Panc1 (cell line): ENCODE measurements at regions not wholly inside any gene's neighbourhood (a gene's known extent, or its start where the extent isn't known, plus 50 kb on each side); places are given as distances from the start of the nearest gene placed in this dataset.

ENCODE experiments used
- ATAC-seq: fragments of 200-7000 bp; cut with Tn5 transposase; 2 replicates; pipeline ENCODE4 v1.9.1; 2020; ENCODE audit warnings: mild to moderate bottlenecking, moderate library complexity
- BruUV-seq: library from RNA; stranded (reverse); fragments of 400-500 nt; replicated peaks from 2 replicates; lab custom pipeline; 2021; lab: Mats Ljungman, UMichigan
- CTCF ChIA-PET: fragments of 300-600 bp; sonication (Branson Sonifier 250); formaldehyde crosslinking; loops from one replicate; lab custom pipeline; 2022; ENCODE audit warnings: antibody characterized with exemption; lab: Charles Lee
- POLR2A ChIA-PET: fragments of 300-600 bp; sonication (Branson Sonifier 250); formaldehyde crosslinking; loops from one replicate; lab custom pipeline; 2022; ENCODE audit warnings: antibody characterized with exemption; lab: Charles Lee
- DNase-seq: peaks from one replicate; pipeline ENCODE4 v3.0.0-alpha.2; 2010; ENCODE audit warnings: low read depth, low spot score
- H3K27ac ChIP-seq: 2 replicates; pipeline ENCODE4 v1.5.1; 2011; ENCODE audit warnings: mild to moderate bottlenecking, low read length, inconsistent platforms
- H3K27me3 ChIP-seq: fragments of 200-500 bp; sonication (Bioruptor generic); 2 replicates; pipeline ENCODE4 v1.6.0; 2014; ENCODE audit warnings: low read length, inconsistent platforms; ENCODE audit not compliant: control insufficient read depth, insufficient read depth
- H3K36me3 ChIP-seq: fragments of 200-500 bp; sonication (Bioruptor generic); 2 replicates; pipeline ENCODE4 v1.5.1; 2014; ENCODE audit warnings: inconsistent platforms, mild to moderate bottlenecking, low read length, moderate library complexity; ENCODE audit not compliant: control insufficient read depth, insufficient read depth
- H3K4me1 ChIP-seq: 2 replicates; pipeline ENCODE4 v1.5.1; 2011; ENCODE audit warnings: inconsistent platforms, mild to moderate bottlenecking, low read length, moderate library complexity; ENCODE audit not compliant: control insufficient read depth, insufficient read depth
- H3K4me3 ChIP-seq, 2 experiments: 2 replicates each; pipeline ENCODE4 v1.5.1; 2011 to 2012; ENCODE audit warnings: low read depth in 2 of 2, low read length in 2 of 2, mild to moderate bottlenecking in 2 of 2, inconsistent platforms in 1 of 2, moderate library complexity in 1 of 2
- H3K9me3 ChIP-seq: fragments of 200-500 bp; sonication (Bioruptor generic); 2 replicates; pipeline ENCODE4 v1.5.1; 2014; ENCODE audit warnings: low read depth, mild to moderate bottlenecking, inconsistent platforms, low read length, moderate library complexity; ENCODE audit not compliant: control insufficient read depth, insufficient read depth
- POLR2AphosphoS5 ChIP-seq: IDR thresholded peaks from 2 replicates; pipeline ENCODE4 v1.6.1; 2012; ENCODE audit warnings: mild to moderate bottlenecking, low read depth, low read length, moderate library complexity
- SIN3A ChIP-seq: IDR thresholded peaks from 2 replicates; pipeline ENCODE4 v1.6.1; 2012; ENCODE audit warnings: low read depth, mild to moderate bottlenecking, low read length, moderate library complexity, borderline replicate concordance; ENCODE audit not compliant: insufficient read depth
- TCF7L2 ChIP-seq: IDR thresholded peaks from 2 replicates; pipeline ENCODE4 v1.6.1; 2011; ENCODE audit warnings: mild to moderate bottlenecking, low read depth, low read length, inconsistent platforms
- in situ Hi-C: cut with HindIII; loops from 2 replicates; pipeline ENCODE4 v1.10.0; 2016; ENCODE audit warnings: low sequenced_read_pairs, low pct_unique_long_range_greater_than_20kb
- intact Hi-C: fragments of 100-400 bp; cut with micrococcal nuclease; formaldehyde crosslinking; loops from one replicate; pipeline ENCODE4 v1.10.0; 2022; ENCODE audit not compliant: unreplicated experiment
- TF ChIP-seq, protein P1 (sequence below), 2 experiments: IDR thresholded peaks; 2 replicates each; pipeline ENCODE4 v1.6.1; 2011 to 2012; ENCODE audit warnings: low read depth in 2 of 2, control low read depth in 1 of 2, low read length in 1 of 2, mild to moderate bottlenecking in 1 of 2, moderate library complexity in 1 of 2; ENCODE audit not compliant: insufficient read depth in 1 of 2
- TF ChIP-seq, protein P2 (sequence below): fragments of 450-650 bp; IDR thresholded peaks from 2 replicates; pipeline ENCODE4 v1.5.1; 2017; ENCODE audit warnings: mild to moderate bottlenecking

- Histone ChIP-seq H3K27me3 (no peaks in the 10 kb centered on the region), H3K4me3 (no peak overlapping the region), H3K36me3 (no peaks in the 10 kb centered on the region), H3K9me3 (no peaks in the 10 kb centered on the region), H3K27ac (no peak overlapping the region), H3K4me1 (no peaks in the 10 kb centered on the region)
- no TSS peak for BruUV-seq
- ChIA-PET CTCF (no interaction called here), POLR2A (interaction anchor here (0.9 kb wide), 1 partner anchor 38 kb away, joined by 3 read pairs; no protein-coding TSS in a partner anchor)
- TF ChIP-seq, protein P1, sequence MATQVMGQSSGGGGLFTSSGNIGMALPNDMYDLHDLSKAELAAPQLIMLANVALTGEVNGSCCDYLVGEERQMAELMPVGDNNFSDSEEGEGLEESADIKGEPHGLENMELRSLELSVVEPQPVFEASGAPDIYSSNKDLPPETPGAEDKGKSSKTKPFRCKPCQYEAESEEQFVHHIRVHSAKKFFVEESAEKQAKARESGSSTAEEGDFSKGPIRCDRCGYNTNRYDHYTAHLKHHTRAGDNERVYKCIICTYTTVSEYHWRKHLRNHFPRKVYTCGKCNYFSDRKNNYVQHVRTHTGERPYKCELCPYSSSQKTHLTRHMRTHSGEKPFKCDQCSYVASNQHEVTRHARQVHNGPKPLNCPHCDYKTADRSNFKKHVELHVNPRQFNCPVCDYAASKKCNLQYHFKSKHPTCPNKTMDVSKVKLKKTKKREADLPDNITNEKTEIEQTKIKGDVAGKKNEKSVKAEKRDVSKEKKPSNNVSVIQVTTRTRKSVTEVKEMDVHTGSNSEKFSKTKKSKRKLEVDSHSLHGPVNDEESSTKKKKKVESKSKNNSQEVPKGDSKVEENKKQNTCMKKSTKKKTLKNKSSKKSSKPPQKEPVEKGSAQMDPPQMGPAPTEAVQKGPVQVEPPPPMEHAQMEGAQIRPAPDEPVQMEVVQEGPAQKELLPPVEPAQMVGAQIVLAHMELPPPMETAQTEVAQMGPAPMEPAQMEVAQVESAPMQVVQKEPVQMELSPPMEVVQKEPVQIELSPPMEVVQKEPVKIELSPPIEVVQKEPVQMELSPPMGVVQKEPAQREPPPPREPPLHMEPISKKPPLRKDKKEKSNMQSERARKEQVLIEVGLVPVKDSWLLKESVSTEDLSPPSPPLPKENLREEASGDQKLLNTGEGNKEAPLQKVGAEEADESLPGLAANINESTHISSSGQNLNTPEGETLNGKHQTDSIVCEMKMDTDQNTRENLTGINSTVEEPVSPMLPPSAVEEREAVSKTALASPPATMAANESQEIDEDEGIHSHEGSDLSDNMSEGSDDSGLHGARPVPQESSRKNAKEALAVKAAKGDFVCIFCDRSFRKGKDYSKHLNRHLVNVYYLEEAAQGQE (IDR thresholded peaks at IDR 0.05; ENCODE audit: insufficient read depth in 1 of 2, low read depth in 2 of 2, low read length in 1 of 2), result no peak
- TF ChIP-seq, protein P2, sequence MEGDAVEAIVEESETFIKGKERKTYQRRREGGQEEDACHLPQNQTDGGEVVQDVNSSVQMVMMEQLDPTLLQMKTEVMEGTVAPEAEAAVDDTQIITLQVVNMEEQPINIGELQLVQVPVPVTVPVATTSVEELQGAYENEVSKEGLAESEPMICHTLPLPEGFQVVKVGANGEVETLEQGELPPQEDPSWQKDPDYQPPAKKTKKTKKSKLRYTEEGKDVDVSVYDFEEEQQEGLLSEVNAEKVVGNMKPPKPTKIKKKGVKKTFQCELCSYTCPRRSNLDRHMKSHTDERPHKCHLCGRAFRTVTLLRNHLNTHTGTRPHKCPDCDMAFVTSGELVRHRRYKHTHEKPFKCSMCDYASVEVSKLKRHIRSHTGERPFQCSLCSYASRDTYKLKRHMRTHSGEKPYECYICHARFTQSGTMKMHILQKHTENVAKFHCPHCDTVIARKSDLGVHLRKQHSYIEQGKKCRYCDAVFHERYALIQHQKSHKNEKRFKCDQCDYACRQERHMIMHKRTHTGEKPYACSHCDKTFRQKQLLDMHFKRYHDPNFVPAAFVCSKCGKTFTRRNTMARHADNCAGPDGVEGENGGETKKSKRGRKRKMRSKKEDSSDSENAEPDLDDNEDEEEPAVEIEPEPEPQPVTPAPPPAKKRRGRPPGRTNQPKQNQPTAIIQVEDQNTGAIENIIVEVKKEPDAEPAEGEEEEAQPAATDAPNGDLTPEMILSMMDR, result no peak
- no peak for TF ChIP-seq POLR2AphosphoS5
- no peak for TF ChIP-seq TCF7L2
- no peak for ATAC-seq
- in situ Hi-C loops, result no loop called here
- no peak for DNase-seq
- intact Hi-C loops, result no loop called here
Observed at GRCh38 chr18:40690062-40690461, 1265.0 kb upstream of the PIK3C3 start.

DNA sequence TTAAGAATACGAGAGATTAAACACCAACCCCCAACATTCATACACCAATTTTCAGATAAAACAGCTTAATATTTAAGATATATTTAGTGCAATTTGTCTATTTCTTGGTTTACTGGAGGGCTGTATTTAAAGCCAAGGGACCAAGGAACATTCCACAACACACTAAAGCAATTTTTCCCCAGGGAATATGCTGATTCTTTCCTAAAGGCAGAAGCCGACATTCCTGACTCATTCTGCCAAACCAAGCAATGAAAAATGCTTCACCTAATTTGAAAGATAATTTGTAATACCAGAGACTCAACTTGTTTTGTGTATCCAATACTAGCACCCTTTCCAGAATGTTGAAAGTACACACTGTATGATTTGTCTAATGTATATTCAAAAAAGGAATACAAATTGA is 1267.6 kb upstream of the PIK3C3 start:
- intact Hi-C loops, result no loop called here
- ChIA-PET POLR2A (no interaction called here), CTCF (no interaction called here)
- no peaks in the 10 kb centered on the region for H3K36me3 ChIP-seq
- no TSS peak for BruUV-seq
- no peaks in the 10 kb centered on the region for H3K9me3 ChIP-seq
- no peaks in the 10 kb centered on the region for H3K4me1 ChIP-seq
- ATAC-seq, result no peak
- in situ Hi-C loops, result no loop called here
- no peak for DNase-seq
- no peaks in the 10 kb centered on the region for H3K27me3 ChIP-seq
- TF ChIP-seq, protein P2, result no peak
- TF ChIP-seq POLR2AphosphoS5, result no peak
- no peak for TF ChIP-seq SIN3A
- no peak for TF ChIP-seq TCF7L2
- TF ChIP-seq, protein P1 (IDR thresholded peaks at IDR 0.05; ENCODE audit: insufficient read depth in 1 of 2, low read depth in 2 of 2, low read length in 1 of 2), result no peak
- H3K4me3 ChIP-seq, result no peak overlapping the region
- no peak overlapping the region for H3K27ac ChIP-seq
